IMR-90 (cell line): ENCODE measurements at regions not wholly inside any gene's neighbourhood (a gene's known extent, or its start where the extent isn't known, plus 50 kb on each side); places are given as distances from the start of the nearest gene placed in this dataset.

ENCODE experiments used
- ATAC-seq: fragments of 200-7000 bp; cut with Tn5 transposase; 2 replicates; pipeline ENCODE4 v1.9.1; 2020; ENCODE audit warnings: low read depth, mild to moderate bottlenecking, moderate library complexity
- BruUV-seq: library from RNA; stranded (reverse); fragments of 400-500 nt; replicated peaks from 2 replicates; lab custom pipeline; 2021; lab: Mats Ljungman, UMichigan
- CTCF ChIA-PET: fragments of 300-600 bp; formaldehyde crosslinking; extraction: SDS; loops from one replicate; lab custom pipeline; 2021; ENCODE audit warnings: antibody characterized with exemption; lab: Yijun Ruan, JAX
- POLR2A ChIA-PET: fragments of 300-600 bp; sonication (Branson Sonifier 250); formaldehyde crosslinking; loops from one replicate; lab custom pipeline; 2022; ENCODE audit warnings: antibody characterized with exemption; ENCODE audit not compliant: unreplicated experiment; lab: Charles Lee
- DNase-seq: peaks from one replicate; pipeline ENCODE4 v3.0.0; 2013
- H2AFZ ChIP-seq: replicated peaks from 2 replicates; pipeline ENCODE3; 2013; ENCODE audit warnings: low read length, mild to moderate bottlenecking; ENCODE audit not compliant: poor library complexity
- H2AK5ac ChIP-seq: 2 replicates; pipeline ENCODE4 v1.6.1; 2013; ENCODE audit warnings: low read depth, low read length, inconsistent platforms
- H2AK9ac ChIP-seq: replicated peaks from 2 replicates; pipeline ENCODE3; 2013; ENCODE audit warnings: mild to moderate bottlenecking, low read depth, low read length, moderate library complexity; ENCODE audit not compliant: poor library complexity
- H2BK120ac ChIP-seq: 2 replicates; pipeline ENCODE4 v1.6.1; 2013; ENCODE audit warnings: low read depth, low read length, inconsistent platforms
- H2BK15ac ChIP-seq: 3 replicates; pipeline ENCODE4 v1.6.1; 2013; ENCODE audit warnings: low read depth, low read length, inconsistent platforms
- H2BK20ac ChIP-seq: 2 replicates; pipeline ENCODE4 v1.6.1; 2013; ENCODE audit warnings: low read depth, mild to moderate bottlenecking, inconsistent platforms, low read length, moderate library complexity
- H2BK5ac ChIP-seq: 2 replicates; pipeline ENCODE4 v1.6.1; 2013; ENCODE audit warnings: mild to moderate bottlenecking, low read depth, low read length, inconsistent platforms; ENCODE audit not compliant: poor library complexity, severe bottlenecking
- H3K14ac ChIP-seq: replicated peaks from 2 replicates; pipeline ENCODE4 v1.6.1; 2013; ENCODE audit warnings: low read depth, low read length, inconsistent platforms
- H3K18ac ChIP-seq: 2 replicates; pipeline ENCODE4 v1.6.1; 2013; ENCODE audit warnings: low read depth, low read length, control low read depth
- H3K23ac ChIP-seq: 2 replicates; pipeline ENCODE4 v1.6.1; 2013; ENCODE audit warnings: low read depth, low read length, inconsistent platforms
- H3K27ac ChIP-seq: 2 replicates; pipeline ENCODE4 v1.5.1; 2013; ENCODE audit warnings: mild to moderate bottlenecking, control low read depth, low read length; ENCODE audit not compliant: insufficient read depth
- H3K27me3 ChIP-seq: 2 replicates; pipeline ENCODE4 v1.6.1; 2013; ENCODE audit warnings: low read length; ENCODE audit not compliant: control insufficient read depth, insufficient read depth
- H3K36me3 ChIP-seq: 2 replicates; pipeline ENCODE4 v1.6.1; 2013; ENCODE audit warnings: low read length, mixed read lengths; ENCODE audit not compliant: control insufficient read depth, insufficient read depth
- H3K4ac ChIP-seq: 2 replicates; pipeline ENCODE4 v1.6.1; 2013; ENCODE audit warnings: low read depth, low read length, inconsistent platforms
- H3K4me1 ChIP-seq: 2 replicates; pipeline ENCODE4 v1.6.1; 2013; ENCODE audit warnings: low read length, mixed read lengths; ENCODE audit not compliant: control insufficient read depth, insufficient read depth
- H3K4me2 ChIP-seq: 2 replicates; pipeline ENCODE4 v1.6.1; 2013; ENCODE audit warnings: low read depth, mild to moderate bottlenecking, control low read depth, low read length, moderate library complexity
- H3K4me3 ChIP-seq: 2 replicates; pipeline ENCODE4 v1.5.1; 2013; ENCODE audit warnings: low read depth, mild to moderate bottlenecking, control low read depth, low read length, moderate library complexity; ENCODE audit not compliant: insufficient read depth
- H3K56ac ChIP-seq: 2 replicates; pipeline ENCODE4 v1.6.1; 2013; ENCODE audit warnings: low read length, inconsistent platforms; ENCODE audit not compliant: insufficient read depth; ENCODE audit errors: extremely low read depth
- H3K79me1 ChIP-seq, 2 experiments: 2 replicates each; pipeline ENCODE4 v1.6.1; 2013; ENCODE audit warnings: low read length in 2 of 2, inconsistent platforms in 1 of 2, low read depth in 1 of 2
- H3K9ac ChIP-seq: 2 replicates; pipeline ENCODE4 v1.6.1; 2013; ENCODE audit warnings: low read depth, low read length, control low read depth
- H3K9me1 ChIP-seq: 2 replicates; pipeline ENCODE4 v1.6.1; 2013; ENCODE audit warnings: low read length, inconsistent platforms; ENCODE audit not compliant: insufficient read depth
- H3K9me3 ChIP-seq: 2 replicates; pipeline ENCODE4 v1.6.1; 2013; ENCODE audit warnings: low read length; ENCODE audit not compliant: control insufficient read depth, insufficient read depth
- H4K20me1 ChIP-seq: 2 replicates; pipeline ENCODE4 v1.6.1; 2013; ENCODE audit warnings: low read length, inconsistent platforms; ENCODE audit not compliant: insufficient read depth
- H4K5ac ChIP-seq: 2 replicates; pipeline ENCODE4 v1.6.1; 2013; ENCODE audit warnings: mild to moderate bottlenecking, low read depth, low read length, control low read depth
- H4K8ac ChIP-seq, 2 experiments: 2 replicates each; pipeline ENCODE4 v1.6.1; 2013; ENCODE audit warnings: low read depth in 2 of 2, low read length in 2 of 2, control low read depth in 1 of 2, inconsistent platforms in 1 of 2
- H4K91ac ChIP-seq: 2 replicates; pipeline ENCODE4 v1.6.1; 2013; ENCODE audit warnings: low read depth, low read length, inconsistent platforms; ENCODE audit not compliant: insufficient read depth
- BHLHE40 ChIP-seq: fragments of 150-350 bp; IDR thresholded peaks from 2 replicates; pipeline ENCODE4 v1.6.1; 2016; ENCODE audit warnings: mild to moderate bottlenecking, low read depth, low read length
- CEBPB ChIP-seq: IDR thresholded peaks from 2 replicates; pipeline ENCODE4 v1.6.1; 2012; ENCODE audit warnings: low read depth, low read length, improper control_type of control experiment
- CTCF ChIP-seq: conservative IDR thresholded peaks from 2 replicates; pipeline ENCODE4 v1.5.1; 2012; ENCODE audit warnings: mild to moderate bottlenecking, low read depth, low read length, improper control_type of control experiment
- ELK1 ChIP-seq: fragments of 150-350 bp; IDR thresholded peaks from 2 replicates; pipeline ENCODE4 v1.6.1; 2016; ENCODE audit warnings: low read depth, mild to moderate bottlenecking, low read length, moderate library complexity, borderline replicate concordance
- FOS ChIP-seq: fragments of 150-350 bp; IDR thresholded peaks from 2 replicates; pipeline ENCODE4 v1.6.1; 2016; ENCODE audit warnings: low read depth, low read length
- MAFK ChIP-seq: IDR thresholded peaks from 2 replicates; pipeline ENCODE4 v1.6.1; 2012; ENCODE audit warnings: low read depth, low read length, improper control_type of control experiment
- MAZ ChIP-seq: IDR thresholded peaks from 2 replicates; pipeline ENCODE4 v1.6.1; 2012; ENCODE audit warnings: low read depth, mild to moderate bottlenecking, low read length, improper control_type of control experiment, moderate library complexity, borderline replicate concordance
- MXI1 ChIP-seq: IDR thresholded peaks from 2 replicates; pipeline ENCODE4 v1.6.1; 2012; ENCODE audit warnings: low read depth, mild to moderate bottlenecking, low read length, moderate library complexity, borderline replicate concordance
- NFE2L2 ChIP-seq: fragments of 150-350 bp; IDR thresholded peaks from 2 replicates; pipeline ENCODE4 v1.6.1; 2016; ENCODE audit warnings: low read depth, mild to moderate bottlenecking, low read length
- POLR2A ChIP-seq: IDR thresholded peaks from 2 replicates; pipeline ENCODE4 v1.6.1; 2012; ENCODE audit warnings: mild to moderate bottlenecking, low read depth, low read length
- RAD21 ChIP-seq: IDR thresholded peaks from 2 replicates; pipeline ENCODE4 v1.6.1; 2012; ENCODE audit warnings: low read length, improper control_type of control experiment
- RCOR1 ChIP-seq: IDR thresholded peaks from 2 replicates; pipeline ENCODE4 v1.6.1; 2012; ENCODE audit warnings: mild to moderate bottlenecking, low read length, improper control_type of control experiment; ENCODE audit not compliant: insufficient replicate concordance
- RFX5 ChIP-seq: IDR thresholded peaks from 2 replicates; pipeline ENCODE4 v1.8.0; 2012; ENCODE audit warnings: low read depth, mild to moderate bottlenecking, low read length, moderate library complexity
- SMC3 ChIP-seq: fragments of 150-350 bp; IDR thresholded peaks from 2 replicates; pipeline ENCODE4 v1.6.1; 2016; ENCODE audit warnings: low read depth, mild to moderate bottlenecking, antibody characterized with exemption, low read length, moderate library complexity
- dilution Hi-C: fragments of 300-500 bp; cut with HindIII; formaldehyde crosslinking; loops from one replicate; pipeline ENCODE4 v1.14.3; 2018; ENCODE audit warnings: low sequenced_read_pairs; ENCODE audit not compliant: unreplicated experiment
- in situ Hi-C: fragments of 300-500 bp; cut with MboI; formaldehyde crosslinking; loops from 3 replicates; pipeline ENCODE4 v1.14.3; 2019; ENCODE audit warnings: low sequenced_read_pairs, inconsistent platforms, mixed read lengths
- intact Hi-C: fragments of 100-400 bp; cut with micrococcal nuclease; formaldehyde crosslinking; loops from 2 replicates; pipeline ENCODE4 v1.10.0; 2022
- TF ChIP-seq, protein P1 (sequence below): fragments of 150-350 bp; IDR thresholded peaks from 2 replicates; pipeline ENCODE4 v1.6.1; 2017; ENCODE audit warnings: mild to moderate bottlenecking, antibody characterized with exemption, low read length, low read depth

GRCh38 chr18:51429644-51430043 is 232.2 kb upstream of the MEX3C start:
- Histone ChIP-seq H3K36me3 (no peaks in the 10 kb centered on the region), H3K14ac (no peak overlapping the region), H3K9me3 (peaks cover 17% of the 10 kb centered on the region), H2BK15ac (no peak overlapping the region), H2AFZ (no peak overlapping the region), H3K27me3 (no peaks in the 10 kb centered on the region), H4K5ac (no peak overlapping the region), H3K56ac (no peak overlapping the region), H3K4ac (no peak overlapping the region), H3K4me3 (no peak overlapping the region), H3K27ac (no peak overlapping the region), H3K4me2 (no peak overlapping the region), H3K18ac (no peak overlapping the region), H4K20me1 (no peaks in the 10 kb centered on the region), H4K91ac (no peak overlapping the region), H3K9ac (no peak overlapping the region), H3K9me1 (no peaks in the 10 kb centered on the region), H2BK5ac (no peak overlapping the region), H3K23ac (no peak overlapping the region), H4K8ac (no peak overlapping the region), H2BK120ac (no peak overlapping the region), H3K79me1 (no peaks in the 10 kb centered on the region), H2AK5ac (no peak overlapping the region), H2AK9ac (no peak overlapping the region), H2BK20ac (no peak overlapping the region), H3K4me1 (no peaks in the 10 kb centered on the region)
- BruUV-seq: no TSS peak
- intact Hi-C loops: no loop called here
- ATAC-seq (no peak), DNase-seq (no peak)
- TF ChIP-seq POLR2A (no peak), ELK1 (no peak), RFX5 (no peak), CEBPB (no peak), CTCF (no peak), BHLHE40 (no peak), MAFK (no peak), SMC3 (no peak), MXI1 (no peak), NFE2L2 (no peak), RAD21 (no peak), RCOR1 (no peak), FOS (no peak), MAZ (no peak)
- TF ChIP-seq, protein P1, sequence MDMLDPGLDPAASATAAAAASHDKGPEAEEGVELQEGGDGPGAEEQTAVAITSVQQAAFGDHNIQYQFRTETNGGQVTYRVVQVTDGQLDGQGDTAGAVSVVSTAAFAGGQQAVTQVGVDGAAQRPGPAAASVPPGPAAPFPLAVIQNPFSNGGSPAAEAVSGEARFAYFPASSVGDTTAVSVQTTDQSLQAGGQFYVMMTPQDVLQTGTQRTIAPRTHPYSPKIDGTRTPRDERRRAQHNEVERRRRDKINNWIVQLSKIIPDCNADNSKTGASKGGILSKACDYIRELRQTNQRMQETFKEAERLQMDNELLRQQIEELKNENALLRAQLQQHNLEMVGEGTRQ: no peak
- in situ Hi-C loops: no loop called here
- CTCF ChIA-PET: no interaction called here
- dilution Hi-C loops: no loop called here
- POLR2A ChIA-PET: no interaction called here
